T47D (cell line): ENCODE measurements at regions not wholly inside any gene's neighbourhood (a gene's known extent, or its start where the extent isn't known, plus 50 kb on each side); places are given as distances from the start of the nearest gene placed in this dataset.
A peak's percentile ranks its signal among the peaks of the same experiment; 100 is the strongest.

Source experiments
- DNase-seq, 2 experiments: peaks; one replicate each; pipeline versions ENCODE4 v3.0.0 to v3.0.0-alpha.2; 2011 to 2012; ENCODE audit warnings: low read depth in 1 of 2, low spot score in 1 of 2
- JUND ChIP-seq: IDR thresholded peaks from 2 replicates; pipeline ENCODE4 v1.6.1; 2012; ENCODE audit warnings: low read depth
- in situ Hi-C: cut with HindIII; loops from 2 replicates; pipeline ENCODE4 v1.10.0; 2016; ENCODE audit warnings: low sequenced_read_pairs, low pct_unique_long_range_greater_than_20kb

DNA sequence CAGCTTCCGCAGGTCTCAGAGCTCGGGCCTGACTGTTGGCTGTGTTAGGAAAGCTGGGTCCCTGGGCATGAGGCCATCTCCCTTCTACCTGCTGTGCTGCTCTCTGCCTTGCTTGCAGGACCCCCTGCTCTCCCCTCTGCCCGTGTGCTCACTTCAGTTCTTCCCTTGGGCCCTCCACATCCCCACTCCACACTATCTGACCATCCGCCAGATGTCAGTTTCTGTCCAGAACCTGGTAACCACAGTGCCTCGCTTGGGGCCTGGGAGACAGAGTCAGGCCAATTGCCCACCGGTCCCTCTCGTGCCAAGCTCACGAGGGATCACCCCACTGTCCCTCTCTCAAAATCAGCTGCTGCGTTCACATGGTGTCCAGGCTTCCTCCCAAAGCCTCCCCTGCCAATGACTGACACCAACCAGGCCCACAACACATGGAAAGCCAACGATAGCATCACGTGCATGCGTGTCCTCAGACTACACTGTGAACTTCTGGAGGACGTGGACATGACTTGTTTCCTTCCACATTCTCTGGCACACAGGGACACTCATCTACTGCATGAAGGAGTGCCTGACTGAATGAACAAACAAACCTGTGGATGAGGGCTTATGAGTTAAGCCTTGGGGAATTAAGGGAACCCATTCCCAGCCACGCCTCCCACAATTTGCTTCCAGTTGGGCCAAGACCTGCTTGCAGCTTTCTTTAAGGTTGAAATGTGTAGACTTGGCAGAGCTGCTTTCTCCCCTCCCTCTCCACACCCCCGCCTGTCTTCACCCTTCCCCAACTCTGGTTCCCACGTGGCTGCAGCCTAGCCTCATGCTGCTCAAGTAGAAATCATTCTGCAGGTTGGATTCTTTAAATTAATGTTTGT is 72.5 kb upstream of the ZNF423 start:
- TF ChIP-seq JUND = no peak
- peak in 1 of 2 experiments; percentile 17 for DNase-seq
- in situ Hi-C loops = no loop called here

DNA sequence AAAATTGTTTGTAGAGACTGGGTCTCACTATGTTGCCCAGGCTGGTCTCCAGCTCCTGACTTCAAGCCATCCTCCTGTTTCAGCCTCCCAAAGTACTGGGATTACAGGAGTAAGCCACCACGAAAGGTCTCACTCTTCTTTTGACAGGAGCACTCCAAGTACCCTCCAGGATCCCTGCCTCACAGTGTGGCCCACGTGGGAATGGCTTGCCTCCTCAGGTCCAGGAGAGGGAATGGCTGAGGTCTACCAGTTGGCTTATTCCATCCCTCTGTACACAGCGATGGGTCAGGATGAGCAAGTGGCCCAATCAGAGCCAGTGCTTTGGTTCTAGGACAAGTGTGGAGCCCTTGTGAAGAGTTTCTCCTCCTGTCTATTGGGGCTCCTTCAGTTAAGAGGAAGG is 73.7 kb upstream of the ZNF423 start:
- DNase-seq = no peak
- in situ Hi-C loops = no loop called here
- no peak for TF ChIP-seq JUND

DNA sequence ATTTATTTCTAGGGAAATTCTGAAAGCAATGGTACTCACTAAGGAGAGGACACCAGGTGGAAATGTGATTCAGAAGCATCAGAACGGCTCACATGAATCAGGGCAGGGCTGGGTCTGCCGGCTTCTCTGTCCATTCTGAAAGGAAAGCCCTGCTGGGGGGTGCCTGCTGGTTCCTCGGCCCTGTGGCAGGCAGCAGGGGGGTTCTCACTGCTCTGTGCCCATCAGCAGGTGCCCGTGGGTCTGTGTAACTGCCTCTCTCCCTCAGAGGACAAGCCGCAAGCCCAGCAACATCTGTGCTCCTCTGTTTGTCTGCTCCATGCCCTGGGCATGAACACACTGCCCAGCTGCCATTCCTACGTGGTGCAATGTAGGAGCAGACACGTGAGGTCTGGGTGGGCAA is 74.9 kb upstream of the ZNF423 start:
- DNase-seq = no peak
- in situ Hi-C loops = no loop called here
- no peak for TF ChIP-seq JUND

DNA sequence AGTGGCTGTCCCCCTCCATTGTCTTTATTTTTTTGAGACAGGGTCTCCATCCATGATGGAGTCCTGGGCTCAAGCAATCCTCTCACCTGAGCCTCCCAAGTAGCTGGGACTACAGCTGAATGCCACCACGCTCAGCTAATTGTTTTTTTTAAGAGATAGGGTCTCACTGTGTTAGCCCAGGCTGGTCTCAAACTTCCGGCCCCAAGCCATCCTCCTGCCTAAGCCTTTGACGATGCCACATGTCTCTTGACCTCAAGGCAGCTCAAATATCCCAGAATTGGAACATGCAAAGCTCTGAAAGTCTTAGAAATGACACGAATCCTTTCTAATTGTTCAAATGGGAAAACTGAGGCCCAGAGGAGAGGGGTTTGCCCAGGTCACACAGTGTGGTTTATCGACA is 75.4 kb upstream of the ZNF423 start:
- TF ChIP-seq JUND = no peak
- no peak for DNase-seq
- in situ Hi-C loops = no loop called here

DNA sequence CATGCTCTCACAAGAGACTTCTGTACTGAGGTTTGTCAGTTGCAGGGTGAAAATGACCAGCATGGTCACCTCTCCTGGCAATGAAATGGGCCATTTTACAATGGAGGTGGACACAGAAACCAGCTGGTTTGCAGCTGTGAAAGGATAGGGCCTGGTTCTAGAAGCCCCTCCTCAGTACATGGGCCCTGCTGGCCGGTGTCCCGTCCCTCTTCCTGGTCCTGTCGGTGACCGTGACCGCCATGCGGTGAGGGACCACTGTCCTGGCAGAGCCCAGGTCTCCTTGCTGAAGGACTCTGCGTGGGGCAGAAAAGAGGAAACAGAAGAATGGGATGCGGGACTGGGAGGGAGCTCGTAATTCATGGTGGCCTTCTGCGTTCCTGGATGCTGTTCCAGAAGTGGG is 76.0 kb upstream of the ZNF423 start:
- in situ Hi-C loops = no loop called here
- no peak for TF ChIP-seq JUND
- DNase-seq = no peak

DNA sequence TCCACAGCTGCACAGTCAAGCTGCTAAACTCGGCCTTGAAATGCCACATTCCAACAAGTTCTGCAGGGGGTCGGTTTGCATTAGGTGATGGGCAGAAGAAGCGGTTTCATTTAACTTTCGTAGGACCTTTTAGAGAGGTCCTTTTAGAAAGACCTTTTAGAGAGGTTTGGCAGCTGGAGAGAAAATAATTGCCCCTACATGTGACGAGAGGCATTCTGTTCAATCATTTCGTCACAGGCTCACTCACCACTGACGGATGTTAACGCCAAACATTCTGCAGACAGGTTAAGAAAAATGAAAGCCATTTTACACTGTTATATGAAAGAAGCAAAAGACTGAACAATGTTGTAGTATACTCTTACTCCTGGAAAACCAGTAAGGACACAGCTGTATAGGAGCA is 76.5 kb upstream of the ZNF423 start:
- in situ Hi-C loops = no loop called here
- TF ChIP-seq JUND = no peak
- DNase-seq = no peak

DNA sequence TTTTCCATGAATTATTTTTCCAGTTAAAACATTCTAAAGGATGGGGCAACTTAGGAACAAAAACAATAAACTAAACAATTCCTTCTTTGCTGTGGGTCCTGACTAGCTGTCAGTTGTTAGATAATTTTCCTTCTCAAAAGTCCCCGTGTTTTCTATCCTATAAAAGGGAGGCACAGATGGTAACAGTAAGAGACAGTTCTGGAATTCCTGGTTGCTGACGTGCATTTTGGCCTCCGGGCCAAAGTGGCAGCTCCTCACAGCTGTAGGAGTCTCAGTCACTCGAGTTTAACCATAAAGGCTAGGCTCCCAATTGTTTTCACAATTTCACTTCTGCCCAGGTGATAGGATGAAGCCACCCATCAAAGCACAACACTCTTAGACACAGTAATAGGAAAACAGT is 77.0 kb upstream of the ZNF423 start:
- peak in 1 of 2 experiments; percentile 44 for DNase-seq

DNA sequence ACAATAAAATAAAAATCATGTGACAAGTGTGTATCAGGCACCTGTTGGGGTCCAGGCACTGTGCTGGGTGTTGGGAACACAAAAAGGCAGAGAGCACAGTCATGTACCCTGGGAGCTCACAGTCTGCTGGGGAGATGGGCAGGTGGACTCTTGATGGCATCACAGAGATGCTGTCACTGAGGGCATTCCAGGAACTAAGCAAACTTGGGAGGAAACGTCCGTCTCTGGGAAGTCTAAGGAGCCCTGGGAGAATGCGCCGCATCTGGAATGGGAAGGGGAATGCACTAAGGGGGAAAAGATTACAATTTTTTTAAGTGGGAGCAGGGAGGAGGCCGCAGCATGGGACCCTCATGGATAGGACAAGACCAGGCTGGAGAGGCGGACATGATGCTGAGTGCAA is 80.9 kb upstream of the ZNF423 start:
- in situ Hi-C loops = no loop called here
- DNase-seq = no peak
- TF ChIP-seq JUND = no peak

More for the DNA sequence above, 77.0 kb upstream of the ZNF423 start:
- no peak for TF ChIP-seq JUND
- in situ Hi-C loops = no loop called here

DNA sequence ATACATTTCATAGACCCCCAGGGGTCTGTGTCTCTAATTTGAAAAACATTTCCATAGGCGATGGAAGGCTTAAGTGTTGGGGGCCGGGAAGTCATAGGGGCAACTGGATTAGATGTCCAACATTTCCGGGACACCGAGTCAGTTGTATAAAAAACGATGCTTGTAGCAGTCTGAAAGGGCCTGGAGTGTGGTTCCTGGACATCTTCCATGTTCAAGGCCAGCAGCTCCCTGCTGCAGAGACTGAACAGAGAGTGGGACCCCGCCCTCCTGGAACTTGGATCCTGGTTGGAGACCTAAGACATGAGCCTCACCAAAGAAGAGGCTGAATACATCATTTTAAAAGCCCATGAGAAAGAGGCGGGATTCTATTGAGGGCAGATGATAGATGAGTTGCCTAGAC is 82.0 kb upstream of the ZNF423 start:
- TF ChIP-seq JUND = no peak
- in situ Hi-C loops = no loop called here
- DNase-seq = no peak

DNA sequence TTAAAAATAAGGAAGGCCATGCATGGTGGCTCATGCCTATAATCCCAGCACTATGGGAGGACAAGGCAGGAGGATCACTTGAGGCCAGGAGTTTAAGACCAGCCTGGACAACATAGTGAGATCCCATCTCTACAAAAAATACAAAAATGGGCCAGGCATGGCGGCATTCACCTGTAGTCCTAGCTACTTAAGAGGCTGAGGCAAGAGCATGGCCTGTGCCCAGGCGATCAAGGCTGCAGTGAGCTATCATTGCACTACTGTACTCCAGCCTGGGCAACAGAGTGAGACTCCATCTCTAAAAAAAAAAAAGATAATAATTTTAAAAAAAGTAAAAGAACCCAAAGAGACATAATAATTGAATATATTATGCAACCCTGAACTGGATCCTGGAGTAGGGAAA is 83.6 kb upstream of the ZNF423 start:
- TF ChIP-seq JUND = no peak
- in situ Hi-C loops = no loop called here
- no peak for DNase-seq

DNA sequence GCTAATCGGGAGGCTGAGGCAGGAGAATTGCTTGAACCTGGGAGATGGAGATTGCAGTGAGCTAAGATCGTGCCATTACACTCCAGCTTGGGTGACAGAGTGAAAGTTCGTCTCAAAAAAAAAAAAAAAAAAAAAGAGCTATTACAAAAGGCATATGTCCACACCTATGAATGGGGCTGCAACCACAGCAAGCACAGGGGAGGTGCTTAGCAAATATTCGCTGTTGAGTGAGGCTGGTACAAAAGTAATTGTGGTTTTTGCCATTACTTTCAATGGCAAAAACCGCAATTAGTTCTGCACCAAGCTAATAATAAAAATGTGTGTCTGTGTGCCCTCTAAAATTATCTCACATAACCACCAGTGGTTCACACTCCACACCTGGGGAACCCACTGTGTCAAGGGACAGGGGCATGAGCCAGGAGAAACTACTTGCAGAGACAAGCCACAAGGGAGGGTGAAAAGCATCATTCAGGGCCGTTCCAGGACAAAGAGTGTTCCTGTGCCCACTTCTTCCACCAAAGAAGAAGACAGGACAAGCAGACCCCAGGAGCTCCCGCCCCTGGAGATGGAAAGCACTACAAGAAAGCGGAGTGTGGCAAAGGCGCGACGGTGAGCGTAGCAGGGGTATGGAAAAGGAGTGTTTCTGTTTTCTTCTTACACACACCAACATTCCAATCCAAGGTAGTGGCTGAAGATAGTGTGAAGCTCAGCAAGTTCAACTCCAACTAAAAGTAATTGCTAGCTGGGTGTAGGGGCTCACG is 84.4 kb upstream of the CNEP1R1 start:
- in situ Hi-C loops = no loop called here
- no peak for TF ChIP-seq JUND
- DNase-seq = no peak

DNA sequence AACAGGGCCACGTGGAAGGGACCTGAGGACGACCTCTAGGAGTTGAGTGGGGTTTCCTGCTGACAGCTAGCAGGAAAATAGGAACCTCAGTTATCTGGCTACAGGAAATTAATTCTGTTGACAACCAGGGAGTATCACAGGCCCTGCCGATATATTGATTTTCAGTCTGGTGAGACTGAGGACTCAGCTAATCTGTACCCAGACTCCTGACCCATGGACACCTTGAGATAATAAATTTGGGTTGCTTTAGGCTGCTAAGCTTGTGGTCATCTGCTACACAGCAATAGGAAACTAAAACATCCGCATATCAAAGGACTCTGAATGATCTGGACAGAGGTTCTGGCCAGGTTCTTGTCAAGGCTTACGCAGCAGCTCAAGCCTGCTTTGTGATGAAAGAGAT is 80.8 kb upstream of the CNEP1R1 start:
- in situ Hi-C loops = no loop called here
- no peak for DNase-seq
- TF ChIP-seq JUND = no peak

DNA sequence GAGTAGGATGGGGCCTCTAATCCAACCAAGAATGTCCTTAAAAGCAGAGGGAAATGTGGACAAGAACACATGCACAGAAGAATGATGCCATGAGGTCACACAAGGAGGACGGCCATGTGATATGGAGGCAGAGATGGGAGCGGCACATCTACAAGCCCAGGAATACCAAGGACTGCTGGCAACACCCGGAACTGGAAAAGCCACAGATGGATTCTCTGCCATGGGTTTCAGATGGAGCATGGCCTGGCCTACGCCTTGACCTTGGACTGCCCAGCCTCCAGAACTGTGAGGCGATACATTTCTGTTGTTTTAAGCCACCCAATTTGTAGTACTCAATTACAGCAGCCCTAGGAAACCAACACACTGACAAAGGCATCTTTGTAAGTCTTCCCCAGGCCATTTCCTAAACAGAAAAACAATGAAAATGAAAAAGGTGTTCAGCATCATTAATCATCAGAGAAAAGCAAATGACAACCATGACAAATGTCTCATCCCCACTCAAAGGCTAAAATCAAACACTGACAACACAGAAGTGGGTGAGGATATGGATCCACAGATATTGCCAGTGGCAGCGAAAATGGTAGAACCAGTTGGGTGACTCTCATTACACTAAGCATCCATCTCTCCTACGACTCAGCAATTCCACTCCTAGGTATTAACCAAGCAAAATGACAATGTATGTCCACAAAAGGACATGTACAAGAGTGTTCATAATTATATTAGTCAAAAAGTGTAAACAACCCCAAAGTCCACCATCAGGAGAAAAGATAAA is 76.9 kb upstream of the CNEP1R1 start:
- in situ Hi-C loops = no loop called here
- TF ChIP-seq JUND = no peak
- peak; percentile 9 to 68 for DNase-seq
